ENCODE measurements at regions not wholly inside any gene's neighbourhood (a gene's known extent, or its start where the extent isn't known, plus 50 kb on each side); places are given as distances from the start of the nearest gene placed in this dataset.

GRCh38 chr21:28220680-28221079 is 772.0 kb downstream of the LTN1 start:
- ChIA-PET POLR2A (no interaction called here), CTCF (no interaction called here)
- TF ChIP-seq NFRKB (IDR thresholded peaks at IDR 0.05) (no peak), FOXM1 (IDR thresholded peaks at IDR 0.05; ENCODE audit: borderline replicate concordance) (no peak), ZNF384 (IDR thresholded peaks at IDR 0.05) (no peak), CTBP1 (IDR thresholded peaks at IDR 0.05; ENCODE audit: borderline replicate concordance) (no peak), ELF4 (IDR thresholded peaks at IDR 0.05) (no peak), SP1 (IDR thresholded peaks at IDR 0.05) (no peak), LEF1 (IDR thresholded peaks at IDR 0.05; ENCODE audit: borderline replicate concordance) (no peak), BHLHE40 (IDR thresholded peaks at IDR 0.05; ENCODE audit: borderline replicate concordance) (no peak), ARNT (IDR thresholded peaks at IDR 0.05) (no peak), SUZ12 (IDR thresholded peaks at IDR 0.05) (no peak), L3MBTL2 (conservative IDR thresholded peaks at IDR 0.05) (no peak), FOXK2 (IDR thresholded peaks at IDR 0.05) (no peak), FOXA1 (IDR thresholded peaks at IDR 0.05) (no peak), TARDBP (IDR thresholded peaks at IDR 0.05) (no peak), PKNOX1 (IDR thresholded peaks at IDR 0.05) (no peak), HDGF (IDR thresholded peaks at IDR 0.05; ENCODE audit: borderline replicate concordance) (no peak)
- no peak for DNase-seq (ENCODE audit: extremely low spot score)

DNA sequence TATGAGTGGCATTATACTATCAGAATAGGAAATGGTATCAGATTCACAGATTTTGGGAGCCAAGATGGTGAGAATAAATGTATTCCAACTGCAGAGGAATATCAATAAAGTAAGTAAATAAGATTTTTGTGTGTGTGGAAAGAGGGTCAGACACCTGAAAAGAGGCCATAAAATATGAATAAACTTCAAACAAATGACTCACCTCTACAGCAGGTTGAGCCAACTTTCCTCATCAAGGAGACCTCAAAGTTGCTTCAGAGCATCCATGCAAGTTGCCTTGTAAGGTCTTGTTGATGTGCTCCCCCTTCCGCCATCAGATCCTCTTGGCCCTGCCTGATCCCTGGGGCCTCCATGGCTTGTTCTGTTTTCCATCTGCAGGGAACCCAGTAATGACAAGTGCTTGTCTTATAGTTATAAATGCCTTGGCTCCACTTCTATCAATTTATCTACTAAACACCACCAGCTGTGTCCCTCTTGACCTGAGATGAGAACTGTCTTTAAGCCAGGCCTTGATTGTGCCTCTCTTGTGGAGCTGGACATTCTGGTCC is 775.6 kb downstream of the LTN1 start:
- no peak for TF ChIP-seq TARDBP (IDR thresholded peaks at IDR 0.05)
- no peak for TF ChIP-seq PKNOX1 (IDR thresholded peaks at IDR 0.05)
- no peak for TF ChIP-seq ELF4 (IDR thresholded peaks at IDR 0.05)
- no peak for TF ChIP-seq HDGF (IDR thresholded peaks at IDR 0.05; ENCODE audit: borderline replicate concordance)
- no peak for TF ChIP-seq BHLHE40 (IDR thresholded peaks at IDR 0.05; ENCODE audit: borderline replicate concordance)
- no peak for TF ChIP-seq L3MBTL2 (conservative IDR thresholded peaks at IDR 0.05)
- TF ChIP-seq NFRKB (IDR thresholded peaks at IDR 0.05), result no peak
- TF ChIP-seq ARNT (IDR thresholded peaks at IDR 0.05), result no peak
- TF ChIP-seq CTBP1 (IDR thresholded peaks at IDR 0.05; ENCODE audit: borderline replicate concordance), result no peak
- ChIA-PET CTCF (no interaction called here), POLR2A (no interaction called here)
- no peak for DNase-seq (ENCODE audit: extremely low spot score)

DNA sequence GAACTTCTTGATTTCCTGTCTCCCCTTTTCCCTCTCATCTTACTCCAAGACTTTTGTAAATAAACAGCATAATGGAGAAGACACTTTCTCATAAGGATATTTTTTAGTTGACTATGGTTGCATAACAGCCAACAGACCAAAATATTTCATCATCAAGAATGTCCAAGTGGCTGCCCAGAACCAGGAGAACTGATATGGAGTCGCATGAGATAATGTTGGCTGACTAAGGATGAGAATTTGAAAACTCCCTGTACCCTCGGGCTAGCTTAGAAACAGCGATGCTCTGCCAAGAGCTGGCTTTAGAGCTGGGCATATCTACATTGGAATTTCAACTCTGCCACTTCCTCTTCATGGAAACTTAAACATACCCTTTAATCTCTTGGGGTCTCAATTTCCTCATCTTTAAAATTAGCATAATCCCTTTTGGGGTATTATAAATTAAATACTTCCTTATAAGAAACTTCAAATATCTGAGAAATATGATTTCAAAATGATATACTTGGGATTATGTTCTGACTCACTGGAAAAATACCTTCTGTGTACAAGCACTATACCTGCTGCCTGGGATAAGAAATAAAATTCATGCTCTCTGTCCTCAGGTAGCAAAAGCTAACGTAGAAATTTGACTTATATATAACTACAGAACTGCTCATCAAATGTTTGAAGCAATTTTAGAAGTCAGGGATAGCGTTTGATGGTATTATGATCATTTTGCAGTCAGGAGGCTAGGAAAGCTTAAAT is 777.3 kb downstream of the LTN1 start:
- DNase-seq (ENCODE audit: extremely low spot score), result no peak
- CTCF ChIA-PET, result no interaction called here
- TF ChIP-seq TARDBP (IDR thresholded peaks at IDR 0.05) (no peak), ZNF384 (IDR thresholded peaks at IDR 0.05) (no peak), NFRKB (IDR thresholded peaks at IDR 0.05) (no peak), PKNOX1 (IDR thresholded peaks at IDR 0.05) (no peak), CTBP1 (IDR thresholded peaks at IDR 0.05; ENCODE audit: borderline replicate concordance) (no peak), FOXA1 (IDR thresholded peaks at IDR 0.05) (no peak), SUZ12 (IDR thresholded peaks at IDR 0.05) (no peak), BHLHE40 (IDR thresholded peaks at IDR 0.05; ENCODE audit: borderline replicate concordance) (no peak), ELF4 (IDR thresholded peaks at IDR 0.05) (no peak), FOXM1 (IDR thresholded peaks at IDR 0.05; ENCODE audit: borderline replicate concordance) (no peak), L3MBTL2 (conservative IDR thresholded peaks at IDR 0.05) (no peak), SP1 (IDR thresholded peaks at IDR 0.05) (no peak)
- POLR2A ChIA-PET, result no interaction called here

DNA sequence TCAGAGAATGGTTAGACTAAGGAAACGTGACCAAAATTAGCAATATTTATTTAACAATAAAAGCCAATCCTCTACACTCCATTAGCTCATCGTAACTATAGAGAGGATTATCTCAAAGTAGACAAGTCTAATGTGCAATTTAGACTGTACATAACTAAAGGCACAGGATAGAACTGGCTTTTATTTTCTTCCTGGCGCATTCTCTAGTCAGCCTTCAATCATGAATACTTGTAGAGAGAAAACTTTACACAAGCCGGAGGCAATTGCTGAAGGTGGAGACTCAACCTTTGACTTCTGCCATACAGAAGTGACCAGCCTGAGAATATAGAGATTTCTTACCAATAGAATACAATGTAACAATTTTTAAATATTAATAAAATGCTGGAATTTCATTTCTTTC is 777.9 kb downstream of the LTN1 start:
- POLR2A ChIA-PET, result no interaction called here
- CTCF ChIA-PET, result no interaction called here
- TF ChIP-seq ARNT (IDR thresholded peaks at IDR 0.05) (no peak), TARDBP (IDR thresholded peaks at IDR 0.05) (no peak), FOXM1 (IDR thresholded peaks at IDR 0.05; ENCODE audit: borderline replicate concordance) (no peak), NFRKB (IDR thresholded peaks at IDR 0.05) (no peak), SP1 (IDR thresholded peaks at IDR 0.05) (no peak)
- DNase-seq (ENCODE audit: extremely low spot score), result no peak

DNA sequence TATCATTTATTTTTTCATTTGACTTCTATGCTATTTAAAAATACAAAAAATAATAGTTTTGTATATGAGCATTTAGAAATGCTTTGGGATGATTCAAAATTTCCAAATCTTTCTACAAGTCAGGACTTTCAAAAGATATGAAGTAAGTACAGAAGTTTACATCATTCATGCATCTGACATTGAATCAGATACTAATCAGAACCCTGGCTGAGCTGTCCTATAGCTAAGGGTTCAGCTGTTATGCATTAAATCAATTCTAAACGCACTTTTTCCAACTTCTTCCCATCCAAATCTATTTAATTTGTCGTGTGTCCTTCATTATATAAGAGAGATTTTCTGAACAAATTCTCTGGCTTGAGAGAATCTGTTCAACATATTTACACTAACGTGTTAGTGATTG is 779.4 kb downstream of the LTN1 start:
- no peak for TF ChIP-seq NFRKB (IDR thresholded peaks at IDR 0.05)
- TF ChIP-seq CTBP1 (IDR thresholded peaks at IDR 0.05; ENCODE audit: borderline replicate concordance), result no peak
- TF ChIP-seq SUZ12 (IDR thresholded peaks at IDR 0.05), result no peak
- no peak for TF ChIP-seq FOXK2 (IDR thresholded peaks at IDR 0.05)
- ChIA-PET CTCF (no interaction called here), POLR2A (no interaction called here)
- no peak for DNase-seq (ENCODE audit: extremely low spot score)

GRCh38 chr21:28212061-28212460 is 780.6 kb downstream of the LTN1 start:
- CTCF ChIA-PET, result no interaction called here
- TF ChIP-seq NFRKB (IDR thresholded peaks at IDR 0.05), result no peak
- TF ChIP-seq BHLHE40 (IDR thresholded peaks at IDR 0.05; ENCODE audit: borderline replicate concordance), result no peak
- TF ChIP-seq FOXK2 (IDR thresholded peaks at IDR 0.05), result no peak
- no peak for TF ChIP-seq HDGF (IDR thresholded peaks at IDR 0.05; ENCODE audit: borderline replicate concordance)
- TF ChIP-seq ARNT (IDR thresholded peaks at IDR 0.05), result no peak
- TF ChIP-seq FOXM1 (IDR thresholded peaks at IDR 0.05; ENCODE audit: borderline replicate concordance), result no peak
- no peak for TF ChIP-seq L3MBTL2 (conservative IDR thresholded peaks at IDR 0.05)
- POLR2A ChIA-PET, result no interaction called here
- DNase-seq (ENCODE audit: extremely low spot score), result no peak

Data from HEK293T (cell line).